ENCODE measurements at regions not wholly inside any gene's neighbourhood (a gene's known extent, or its start where the extent isn't known, plus 50 kb on each side); places are given as distances from the start of the nearest gene placed in this dataset.

GRCh38 chr3:163671201-163671600 is 1407.1 kb downstream of the SI start:
- TF ChIP-seq, protein P1, sequence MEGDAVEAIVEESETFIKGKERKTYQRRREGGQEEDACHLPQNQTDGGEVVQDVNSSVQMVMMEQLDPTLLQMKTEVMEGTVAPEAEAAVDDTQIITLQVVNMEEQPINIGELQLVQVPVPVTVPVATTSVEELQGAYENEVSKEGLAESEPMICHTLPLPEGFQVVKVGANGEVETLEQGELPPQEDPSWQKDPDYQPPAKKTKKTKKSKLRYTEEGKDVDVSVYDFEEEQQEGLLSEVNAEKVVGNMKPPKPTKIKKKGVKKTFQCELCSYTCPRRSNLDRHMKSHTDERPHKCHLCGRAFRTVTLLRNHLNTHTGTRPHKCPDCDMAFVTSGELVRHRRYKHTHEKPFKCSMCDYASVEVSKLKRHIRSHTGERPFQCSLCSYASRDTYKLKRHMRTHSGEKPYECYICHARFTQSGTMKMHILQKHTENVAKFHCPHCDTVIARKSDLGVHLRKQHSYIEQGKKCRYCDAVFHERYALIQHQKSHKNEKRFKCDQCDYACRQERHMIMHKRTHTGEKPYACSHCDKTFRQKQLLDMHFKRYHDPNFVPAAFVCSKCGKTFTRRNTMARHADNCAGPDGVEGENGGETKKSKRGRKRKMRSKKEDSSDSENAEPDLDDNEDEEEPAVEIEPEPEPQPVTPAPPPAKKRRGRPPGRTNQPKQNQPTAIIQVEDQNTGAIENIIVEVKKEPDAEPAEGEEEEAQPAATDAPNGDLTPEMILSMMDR (IDR thresholded peaks at IDR 0.05), result no peak
- TF ChIP-seq POLR2A (IDR thresholded peaks at IDR 0.05; ENCODE audit: low read depth) (no peak), POLR2AphosphoS5 (IDR thresholded peaks at IDR 0.05) (no peak), EP300 (IDR thresholded peaks at IDR 0.05) (no peak)
